ENCODE measurements at regions not wholly inside any gene's neighbourhood (a gene's known extent, or its start where the extent isn't known, plus 50 kb on each side); places are given as distances from the start of the nearest gene placed in this dataset.

DNA sequence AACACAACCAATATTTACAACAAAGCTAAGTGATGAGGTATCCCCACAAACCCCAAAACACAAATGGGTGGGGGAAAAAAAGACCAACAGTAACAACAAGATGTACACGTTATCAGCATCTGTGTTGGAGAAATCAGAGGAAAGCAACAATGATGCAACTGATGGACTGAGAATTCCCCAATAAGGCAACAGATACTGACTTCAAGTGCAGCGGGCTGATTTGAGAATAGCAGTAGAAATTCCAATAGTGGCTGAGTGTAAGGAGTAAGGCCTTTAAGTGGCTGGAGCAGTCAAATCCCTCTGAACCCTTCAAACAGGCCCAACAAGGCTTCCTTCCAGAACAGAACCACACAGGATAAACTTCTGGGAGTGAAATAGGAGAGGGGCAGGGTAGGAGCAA lies 97.6 kb downstream of the TM2D1 start:
- H3K27ac ChIP-seq (ENCODE audit: low read depth, low read length): no peak overlapping the region
- DNase-seq: no peak
- H3K36me3 Mint-ChIP-seq (ENCODE audit: low read depth): no peaks in the 10 kb centered on the region
- H3K9me3 ChIP-seq (ENCODE audit: control insufficient read depth, low read length): no peaks in the 10 kb centered on the region
- H3K9me3 Mint-ChIP-seq: no peaks in the 10 kb centered on the region
- H3K4me1 Mint-ChIP-seq: no peaks in the 10 kb centered on the region
- no peaks in the 10 kb centered on the region for H3K4me1 ChIP-seq (ENCODE audit: control insufficient read depth, insufficient read depth, low read length)
- H3K27me3 Mint-ChIP-seq (ENCODE audit: insufficient read depth): no peaks in the 10 kb centered on the region
- no peak overlapping the region for H3K27ac Mint-ChIP-seq
- TF ChIP-seq, protein P1, sequence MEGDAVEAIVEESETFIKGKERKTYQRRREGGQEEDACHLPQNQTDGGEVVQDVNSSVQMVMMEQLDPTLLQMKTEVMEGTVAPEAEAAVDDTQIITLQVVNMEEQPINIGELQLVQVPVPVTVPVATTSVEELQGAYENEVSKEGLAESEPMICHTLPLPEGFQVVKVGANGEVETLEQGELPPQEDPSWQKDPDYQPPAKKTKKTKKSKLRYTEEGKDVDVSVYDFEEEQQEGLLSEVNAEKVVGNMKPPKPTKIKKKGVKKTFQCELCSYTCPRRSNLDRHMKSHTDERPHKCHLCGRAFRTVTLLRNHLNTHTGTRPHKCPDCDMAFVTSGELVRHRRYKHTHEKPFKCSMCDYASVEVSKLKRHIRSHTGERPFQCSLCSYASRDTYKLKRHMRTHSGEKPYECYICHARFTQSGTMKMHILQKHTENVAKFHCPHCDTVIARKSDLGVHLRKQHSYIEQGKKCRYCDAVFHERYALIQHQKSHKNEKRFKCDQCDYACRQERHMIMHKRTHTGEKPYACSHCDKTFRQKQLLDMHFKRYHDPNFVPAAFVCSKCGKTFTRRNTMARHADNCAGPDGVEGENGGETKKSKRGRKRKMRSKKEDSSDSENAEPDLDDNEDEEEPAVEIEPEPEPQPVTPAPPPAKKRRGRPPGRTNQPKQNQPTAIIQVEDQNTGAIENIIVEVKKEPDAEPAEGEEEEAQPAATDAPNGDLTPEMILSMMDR (conservative IDR thresholded peaks at IDR 0.05): no peak
- H3K9ac ChIP-seq (ENCODE audit: extremely low read depth, low read length, poor library complexity, severe bottlenecking): no peak overlapping the region
- H3K4me3 Mint-ChIP-seq: no peak overlapping the region
- WGBS, 2 experiments (ENCODE audit: insufficient coverage in 1 of 2, insufficient read length in 1 of 2): 87 to 100% methylated on average over 1 to 2 of the region's 2 CpGs
- no peaks in the 10 kb centered on the region for H3K36me3 ChIP-seq (ENCODE audit: control insufficient read depth, insufficient read depth, low read length)
- no peak overlapping the region for H3K4me3 ChIP-seq (ENCODE audit: low read length)
- H3K27me3 ChIP-seq (ENCODE audit: control insufficient read depth, insufficient read depth, low read length, poor library complexity, severe bottlenecking): no peaks in the 10 kb centered on the region

DNA sequence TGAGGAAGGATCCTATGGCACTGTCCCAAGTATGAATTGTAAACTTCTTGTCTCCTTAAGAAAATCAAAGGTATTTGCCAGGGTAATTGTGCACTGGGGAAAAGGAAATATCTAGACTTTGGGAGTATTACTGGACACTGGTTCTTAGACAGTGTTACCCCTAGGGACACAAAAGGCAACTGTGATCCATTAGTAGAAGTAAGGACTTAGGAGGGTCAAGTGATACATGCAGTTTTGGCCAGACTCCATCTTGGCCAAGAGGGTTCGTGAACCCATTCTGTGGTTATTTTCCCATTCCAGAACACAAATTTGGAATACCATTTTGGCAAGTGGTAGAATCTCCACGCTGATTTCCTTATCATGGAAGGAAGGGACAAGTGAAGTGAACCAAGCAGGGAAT lies 98.1 kb downstream of the TM2D1 start:
- Mint-ChIP-seq H3K27me3 (ENCODE audit: insufficient read depth) (peaks cover 1% of the 10 kb centered on the region), H3K27ac (no peak overlapping the region), H3K4me1 (no peaks in the 10 kb centered on the region), H3K9me3 (no peaks in the 10 kb centered on the region), H3K36me3 (ENCODE audit: low read depth) (no peaks in the 10 kb centered on the region), H3K4me3 (no peak overlapping the region)
- Histone ChIP-seq H3K9ac (ENCODE audit: extremely low read depth, low read length, poor library complexity, severe bottlenecking) (no peak overlapping the region), H3K4me1 (ENCODE audit: control insufficient read depth, insufficient read depth, low read length) (no peaks in the 10 kb centered on the region), H3K27me3 (ENCODE audit: control insufficient read depth, insufficient read depth, low read length, poor library complexity, severe bottlenecking) (no peaks in the 10 kb centered on the region), H3K36me3 (ENCODE audit: control insufficient read depth, insufficient read depth, low read length) (no peaks in the 10 kb centered on the region), H3K27ac (ENCODE audit: low read depth, low read length) (no peak overlapping the region), H3K4me3 (ENCODE audit: low read length) (no peak overlapping the region), H3K9me3 (ENCODE audit: control insufficient read depth, low read length) (no peaks in the 10 kb centered on the region)
- no peak for DNase-seq
- WGBS, 2 experiments (ENCODE audit: insufficient coverage in 1 of 2, insufficient read length in 1 of 2): 85 to 90% methylated on average over 2 of the region's 2 CpGs
- TF ChIP-seq, protein P1 (conservative IDR thresholded peaks at IDR 0.05): no peak

DNA sequence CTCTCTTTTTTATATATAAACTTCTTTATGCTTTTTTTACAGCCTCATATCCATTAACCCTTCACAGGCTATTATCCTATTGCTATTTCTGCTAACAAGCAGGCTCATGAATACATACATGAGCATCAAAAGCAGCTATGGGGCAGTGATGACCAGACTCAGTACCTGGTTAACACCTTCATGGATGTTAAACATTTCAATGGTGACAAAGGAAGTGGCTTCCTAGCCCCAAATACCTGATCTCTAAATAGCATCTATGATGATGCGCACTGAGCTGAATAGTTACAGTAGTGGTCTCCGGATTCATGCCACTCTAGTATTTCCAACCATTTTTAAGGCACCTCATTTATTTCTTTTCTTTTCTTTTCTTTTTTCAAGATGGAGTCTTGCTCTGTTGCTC lies 101.1 kb downstream of the TM2D1 start:
- WGBS, 2 experiments (ENCODE audit: insufficient coverage in 1 of 2, insufficient read length in 1 of 2): 83 to 99% methylated on average over 2 of the region's 2 CpGs
- H3K9me3 ChIP-seq (ENCODE audit: control insufficient read depth, low read length): no peaks in the 10 kb centered on the region
- H3K27ac ChIP-seq (ENCODE audit: low read depth, low read length): no peak overlapping the region
- H3K9me3 Mint-ChIP-seq: no peaks in the 10 kb centered on the region
- no peaks in the 10 kb centered on the region for H3K4me1 Mint-ChIP-seq
- no peaks in the 10 kb centered on the region for H3K36me3 ChIP-seq (ENCODE audit: control insufficient read depth, insufficient read depth, low read length)
- TF ChIP-seq, protein P1 (conservative IDR thresholded peaks at IDR 0.05): no peak
- peaks cover 2% of the 10 kb centered on the region for H3K27me3 Mint-ChIP-seq (ENCODE audit: insufficient read depth)
- no peak overlapping the region for H3K4me3 ChIP-seq (ENCODE audit: low read length)
- no peak overlapping the region for H3K4me3 Mint-ChIP-seq
- H3K27me3 ChIP-seq (ENCODE audit: control insufficient read depth, insufficient read depth, low read length, poor library complexity, severe bottlenecking): no peaks in the 10 kb centered on the region
- no peak for DNase-seq
- H3K9ac ChIP-seq (ENCODE audit: extremely low read depth, low read length, poor library complexity, severe bottlenecking): no peak overlapping the region
- H3K27ac Mint-ChIP-seq: no peak overlapping the region
- H3K36me3 Mint-ChIP-seq (ENCODE audit: low read depth): no peaks in the 10 kb centered on the region
- no peaks in the 10 kb centered on the region for H3K4me1 ChIP-seq (ENCODE audit: control insufficient read depth, insufficient read depth, low read length)

Measured in endodermal cell (in vitro differentiated cells).